ENCODE measurements at regions not wholly inside any gene's neighbourhood (a gene's known extent, or its start where the extent isn't known, plus 50 kb on each side); places are given as distances from the start of the nearest gene placed in this dataset.
A peak's percentile ranks its signal among the peaks of the same experiment; 100 is the strongest.

- intact Hi-C loops (cut with DNase I): loop anchor here (10.0 kb wide), 1 partner anchor 185 kb away; the partner anchor contains the start of gene COX10
- no peaks in the 10 kb centered on the region for H3K36me3 ChIP-seq
Observed at GRCh38 chr17:13879961-13880466, 189.3 kb upstream of the COX10 start.

GRCh38 chr17:13883659-13884058, 185.6 kb upstream of the COX10 start:
- no peak overlapping the region for H3K27ac ChIP-seq (replicated peaks in 1 of 4)
- H3K4me3 ChIP-seq: no peak overlapping the region
- 63% methylated on average over 3 of the region's 3 CpGs for WGBS
- intact Hi-C loops (cut with DNase I): loop anchor here (10.0 kb wide), 1 partner anchor 181 kb away; the partner anchor contains the start of gene COX10
- peaks cover 3 to 50% (median 42%) of the 10 kb centered on the region in 4 donors for H3K4me1 ChIP-seq
- TF ChIP-seq POLR2A (IDR thresholded peaks at IDR 0.05; ENCODE audit: low read depth): no peak
- no peak for TF ChIP-seq CTCF (IDR thresholded peaks at IDR 0.05)
- no peak for TF ChIP-seq EP300 (IDR thresholded peaks at IDR 0.05)
- no peak for TF ChIP-seq POLR2AphosphoS5 (IDR thresholded peaks at IDR 0.05)
- DNase-seq (ENCODE audit: extremely low spot score): no peak
- no peaks in the 10 kb centered on the region for H3K9me3 ChIP-seq
- H3K27me3 ChIP-seq: no peaks in the 10 kb centered on the region
- no peaks in the 10 kb centered on the region for H3K36me3 ChIP-seq

More at GRCh38 chr17:13879961-13880466, 189.3 kb upstream of the COX10 start:
- Histone ChIP-seq H3K27me3 (no peaks in the 10 kb centered on the region), H3K4me1 (peaks cover 0 to 14% (median 7%) of the 10 kb centered on the region in 4 donors), H3K4me3 (no peak overlapping the region), H3K27ac (replicated peaks in 1 of 4) (no peak overlapping the region), H3K9me3 (no peaks in the 10 kb centered on the region)
- 58% methylated on average over 5 of the region's 5 CpGs for whole genome bisulfite sequencing
- TF ChIP-seq POLR2A (IDR thresholded peaks at IDR 0.05; ENCODE audit: low read depth): no peak
- no peak for TF ChIP-seq CTCF (IDR thresholded peaks at IDR 0.05)
- TF ChIP-seq POLR2AphosphoS5 (IDR thresholded peaks at IDR 0.05): no peak
- no peak for TF ChIP-seq EP300 (IDR thresholded peaks at IDR 0.05)
- DNase-seq (ENCODE audit: extremely low spot score): no peak

- H3K36me3 ChIP-seq: no peaks in the 10 kb centered on the region
- 98% methylated on average over 2 of the region's 2 CpGs for WGBS
- H3K9me3 ChIP-seq: no peaks in the 10 kb centered on the region
- intact Hi-C loops (cut with DNase I): loop anchor here (10.0 kb wide), 1 partner anchor 180 kb away; the partner anchor contains the start of gene COX10
- H3K27ac ChIP-seq (replicated peaks in 1 of 4): peak overlapping the region in 1 of 4 donors; percentile 67
- DNase-seq (ENCODE audit: extremely low spot score): no peak
- peaks cover 3 to 57% (median 46%) of the 10 kb centered on the region in 4 donors for H3K4me1 ChIP-seq
- TF ChIP-seq CTCF (IDR thresholded peaks at IDR 0.05) (no peak), EP300 (IDR thresholded peaks at IDR 0.05) (no peak), POLR2AphosphoS5 (IDR thresholded peaks at IDR 0.05) (no peak), POLR2A (IDR thresholded peaks at IDR 0.05; ENCODE audit: low read depth) (no peak)
- no peak overlapping the region for H3K4me3 ChIP-seq
- no peaks in the 10 kb centered on the region for H3K27me3 ChIP-seq
Observed at GRCh38 chr17:13884347-13884746, 185.0 kb upstream of the COX10 start.

- TF ChIP-seq POLR2AphosphoS5 (IDR thresholded peaks at IDR 0.05) (no peak), POLR2A (IDR thresholded peaks at IDR 0.05; ENCODE audit: low read depth) (no peak), EP300 (IDR thresholded peaks at IDR 0.05) (no peak), CTCF (IDR thresholded peaks at IDR 0.05) (no peak)
- Histone ChIP-seq H3K4me3 (no peak overlapping the region), H3K27me3 (no peaks in the 10 kb centered on the region), H3K4me1 (peaks cover 3 to 58% (median 41%) of the 10 kb centered on the region in 4 donors), H3K36me3 (no peaks in the 10 kb centered on the region), H3K9me3 (no peaks in the 10 kb centered on the region), H3K27ac (replicated peaks in 1 of 4) (peak overlapping the region; percentile 58 to 73 (median 66))
- 100% methylated on average over 2 of the region's 2 CpGs for WGBS
- intact Hi-C loops (cut with DNase I): loop anchor here (10.0 kb wide), 1 partner anchor 179 kb away; the partner anchor contains the start of gene COX10
- DNase-seq (ENCODE audit: extremely low spot score): no peak
Observed at GRCh38 chr17:13885550-13885949, 183.8 kb upstream of the COX10 start.

Data from esophagus muscularis mucosa (tissue), 4 donors.